HCT116 (cell line): ENCODE measurements at regions not wholly inside any gene's neighbourhood (a gene's known extent, or its start where the extent isn't known, plus 50 kb on each side); places are given as distances from the start of the nearest gene placed in this dataset.

ENCODE experiments used
- ATAC-seq: fragments of 200-7000 bp; cut with Tn5 transposase; 2 replicates; pipeline ENCODE4 v1.9.1; 2020; ENCODE audit warnings: mild to moderate bottlenecking, moderate library complexity
- BruUV-seq: library from RNA; stranded (reverse); fragments of 400-500 nt; replicated peaks from 2 replicates; lab custom pipeline; 2021; lab: Mats Ljungman, UMichigan
- CTCF ChIA-PET: fragments of 300-600 bp; sonication (Branson Sonifier 250); formaldehyde crosslinking; loops from one replicate; lab custom pipeline; 2021; ENCODE audit warnings: antibody characterized with exemption; lab: Charles Lee
- POLR2A ChIA-PET: fragments of 300-600, 350-600 bp; sonication (Branson Sonifier 250); formaldehyde crosslinking; loops from one replicate; lab custom pipeline; 2021; ENCODE audit warnings: antibody characterized with exemption; lab: Charles Lee
- RAD21 ChIA-PET, 2 experiments: fragments of 300-600 bp; sonication (Branson Sonifier 250); formaldehyde crosslinking; loops; one replicate each; lab custom pipeline; 2023; ENCODE audit warnings: low total read pairs in 2 of 2; ENCODE audit not compliant: uncharacterized antibody in 2 of 2, unreplicated experiment in 2 of 2, low non-redundant PET in 1 of 2; lab: Charles Lee
- DNase-seq: peaks from one replicate; pipeline ENCODE4 v3.0.0-alpha.2; 2010; ENCODE audit warnings: low read depth, low spot score
- H2AFZ ChIP-seq: fragments of 200-600 bp; shearing (Covaris generic), sonication (generic); 2 replicates; pipeline ENCODE4 v1.6.1; 2017; ENCODE audit warnings: low read depth, mixed run types, mixed read lengths, antibody characterized with exemption, low read length; ENCODE audit not compliant: poor library complexity, severe bottlenecking
- H3K27ac ChIP-seq: 2 replicates; pipeline ENCODE4 v1.5.1; 2012; ENCODE audit warnings: low read depth, low read length
- H3K27me3 ChIP-seq: fragments of 200-600 bp; sonication (generic); 2 replicates; pipeline ENCODE4 v1.6.1; 2016; ENCODE audit warnings: mixed run types, low read length, mixed read lengths; ENCODE audit not compliant: insufficient read depth
- H3K36me3 ChIP-seq, 2 experiments: fragments of 200-500 bp in 1 of 2; fragments of 200-600 bp in 1 of 2; sonication (Bioruptor generic) in 1 of 2; sonication (generic) in 1 of 2; 2 replicates each; pipeline versions ENCODE4 v1.5.1 to v1.6.1; 2014 to 2016; ENCODE audit warnings: low read length in 2 of 2, inconsistent platforms in 1 of 2, mixed read lengths in 1 of 2, mixed run types in 1 of 2; ENCODE audit not compliant: insufficient read depth in 2 of 2, control insufficient read depth in 1 of 2
- H3K4me1 ChIP-seq, 2 experiments: fragments of 200-600 bp in 1 of 2; sonication (generic) in 1 of 2; 2 replicates each; pipeline versions ENCODE4 v1.5.1 to v1.6.1; 2012 to 2017; ENCODE audit warnings: low read length in 2 of 2, inconsistent platforms in 1 of 2, mild to moderate bottlenecking in 1 of 2, mixed read lengths in 1 of 2, mixed run types in 1 of 2, moderate library complexity in 1 of 2; ENCODE audit not compliant: insufficient read depth in 2 of 2, control insufficient read depth in 1 of 2
- H3K4me2 ChIP-seq: fragments of 200-600 bp; sonication (generic); 2 replicates; pipeline ENCODE4 v1.6.1; 2017; ENCODE audit warnings: mixed run types, low read length, mixed read lengths
- H3K4me3 ChIP-seq, 2 experiments: fragments of 200-600 bp in 1 of 2; sonication (generic) in 1 of 2; replicated peaks in 1 of 2; 2 replicates each; pipeline ENCODE4 v1.5.1; 2011 to 2016; ENCODE audit warnings: low read length in 2 of 2, control low read depth in 1 of 2, low read depth in 1 of 2, mild to moderate bottlenecking in 1 of 2, mixed read lengths in 1 of 2, mixed run types in 1 of 2
- H3K79me2 ChIP-seq: fragments of 200-600 bp; sonication (generic); 2 replicates; pipeline ENCODE4 v1.6.1; 2017; ENCODE audit warnings: mild to moderate bottlenecking, mixed run types, low read length, moderate library complexity, mixed read lengths; ENCODE audit not compliant: insufficient read depth
- H3K9ac ChIP-seq: fragments of 200-600 bp; sonication (generic); 2 replicates; pipeline ENCODE4 v1.6.1; 2016; ENCODE audit warnings: low read length, mixed read lengths
- H3K9me2 ChIP-seq: fragments of 200-600 bp; sonication (generic), shearing (Covaris generic); 2 replicates; pipeline ENCODE4 v1.6.1; 2017; ENCODE audit warnings: mixed run types, mild to moderate bottlenecking, moderate library complexity; ENCODE audit not compliant: insufficient read depth
- H3K9me3 ChIP-seq, 2 experiments: fragments of 200-500 bp in 1 of 2; fragments of 200-600 bp in 1 of 2; sonication (Bioruptor generic) in 1 of 2; sonication (generic) in 1 of 2; 2 replicates each; pipeline ENCODE4 v1.6.1; 2014 to 2017; ENCODE audit warnings: low read length in 2 of 2, mixed read lengths in 2 of 2, inconsistent platforms in 1 of 2, low read depth in 1 of 2, mild to moderate bottlenecking in 1 of 2, mixed run types in 1 of 2, moderate library complexity in 1 of 2; ENCODE audit not compliant: control insufficient read depth in 1 of 2, insufficient read depth in 1 of 2
- H4K20me1 ChIP-seq: fragments of 200-600 bp; sonication (generic), shearing (Covaris generic); 2 replicates; pipeline ENCODE4 v1.6.1; 2017; ENCODE audit warnings: mixed run types, mild to moderate bottlenecking, moderate library complexity; ENCODE audit not compliant: insufficient read depth
- ELF1 ChIP-seq: IDR thresholded peaks from 2 replicates; pipeline ENCODE4 v1.6.1; 2012; ENCODE audit warnings: low read depth, borderline replicate concordance
- POLR2AphosphoS5 ChIP-seq: IDR thresholded peaks from 2 replicates; pipeline ENCODE4 v1.6.1; 2011; ENCODE audit warnings: mild to moderate bottlenecking, low read depth, low read length, moderate library complexity
- RAD21 ChIP-seq: IDR thresholded peaks from 2 replicates; pipeline ENCODE4 v1.6.1; 2012; ENCODE audit warnings: low read depth, mild to moderate bottlenecking
- SRF ChIP-seq: IDR thresholded peaks from 2 replicates; pipeline ENCODE4 v1.6.1; 2012; ENCODE audit warnings: low read depth
- YY1 ChIP-seq: IDR thresholded peaks from 2 replicates; pipeline ENCODE4 v1.6.1; 2011; ENCODE audit warnings: low read length, low read depth, moderate library complexity, mild to moderate bottlenecking; ENCODE audit not compliant: insufficient replicate concordance; ENCODE audit errors: extremely low read depth
- intact Hi-C: fragments of 100-400 bp; cut with micrococcal nuclease; formaldehyde crosslinking; loops from 2 replicates; pipeline ENCODE4 v1.10.0; 2022
- TF ChIP-seq, protein P1 (sequence below): IDR thresholded peaks from 2 replicates; pipeline ENCODE4 v1.6.1; 2012; ENCODE audit warnings: low read depth
- TF ChIP-seq, protein P2 (sequence below), 3 experiments: fragments of 200-600 bp in 1 of 3; sonication (generic) in 1 of 3; IDR thresholded peaks in 2 of 3; conservative IDR thresholded peaks in 1 of 3; 2 replicates each; pipeline ENCODE4 v1.5.1; 2012 to 2017; ENCODE audit warnings: low read depth in 2 of 3, low read length in 2 of 3, antibody characterized with exemption in 1 of 3, borderline replicate concordance in 1 of 3, control low read depth in 1 of 3, mild to moderate bottlenecking in 1 of 3, mixed read lengths in 1 of 3, mixed run types in 1 of 3, moderate library complexity in 1 of 3; ENCODE audit not compliant: insufficient read depth in 1 of 3

DNA sequence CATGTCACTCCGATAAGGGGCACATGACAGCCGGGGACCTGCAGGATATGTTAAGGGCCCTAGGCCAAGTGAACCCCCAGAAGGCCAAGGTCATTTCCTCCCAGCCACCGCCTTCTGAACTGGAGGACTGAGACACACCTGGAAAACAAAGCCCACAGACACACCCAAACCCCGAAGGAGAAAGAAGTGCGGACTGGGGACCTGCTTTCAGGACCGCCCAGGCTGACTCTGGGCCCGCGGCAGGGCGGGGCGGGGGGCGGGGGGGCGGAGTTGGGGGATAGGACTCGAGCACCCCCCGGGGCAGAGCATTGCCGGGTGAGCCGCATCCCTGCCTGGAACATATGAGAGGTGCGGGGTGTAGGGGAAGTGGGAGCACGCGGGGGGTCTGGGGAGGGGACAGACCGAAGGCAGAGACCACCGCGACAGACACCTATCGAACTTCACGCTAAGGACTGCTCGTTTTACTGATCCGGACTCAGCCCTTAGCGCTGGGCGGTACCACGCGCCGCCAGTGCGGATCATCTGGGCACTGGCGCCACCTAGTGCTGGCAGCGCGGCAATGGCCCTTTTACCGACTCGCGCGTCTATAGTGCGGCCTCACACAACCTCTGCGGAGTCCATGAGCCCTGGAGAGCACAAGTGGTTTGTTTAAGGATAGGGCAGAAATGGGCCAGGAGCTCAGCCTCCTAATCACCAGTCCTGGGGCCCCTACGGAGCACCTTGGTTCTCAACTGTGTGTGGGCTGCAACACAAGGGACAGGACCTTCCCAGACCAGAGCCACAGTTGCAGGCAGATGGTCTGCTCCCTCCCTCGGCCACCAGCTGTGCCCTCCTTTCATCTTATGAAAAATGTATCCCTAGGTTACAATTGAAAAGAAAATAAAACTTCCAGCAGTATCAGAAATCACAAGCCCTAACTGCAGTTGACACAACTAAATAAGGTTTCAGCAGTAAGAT lies 157.6 kb downstream of the HERPUD2 start:
- no TSS peak for BruUV-seq
- intact Hi-C loops, result loop anchor here (1.0 to 5.0 kb wide), 5 partner anchors 87 to 464 kb away; no protein-coding TSS in a partner anchor
- RAD21 ChIA-PET, result no interaction called here

More for the DNA sequence above, 157.6 kb downstream of the HERPUD2 start:
- no peak overlapping the region for H3K9ac ChIP-seq
- no peaks in the 10 kb centered on the region for H3K79me2 ChIP-seq
- H2AFZ ChIP-seq, result peak overlapping the region; percentile 93
- peaks cover 0 to 11% of the 10 kb centered on the region in 2 experiments; a peak in 1 of 4 replicates for H3K4me1 ChIP-seq
- ATAC-seq (peak; percentile 99), DNase-seq (peak; percentile 53)
- ChIA-PET POLR2A (no interaction called here), CTCF (interaction anchor here (0.8 to 1.5 kb wide), 4 partner anchors 17 to 102 kb away, joined by 3 read pairs; no protein-coding TSS in a partner anchor)
- H3K27ac ChIP-seq, result no peak overlapping the region
- peak overlapping the region; percentile 67 for H3K4me2 ChIP-seq
- H3K36me3 ChIP-seq, result no peaks in the 10 kb centered on the region
- peak overlapping the region; percentile 28 to 40 for H3K4me3 ChIP-seq
- no peaks in the 10 kb centered on the region for H3K9me3 ChIP-seq
- no peaks in the 10 kb centered on the region for H3K27me3 ChIP-seq
- no peaks in the 10 kb centered on the region for H4K20me1 ChIP-seq
- TF ChIP-seq, protein P1, sequence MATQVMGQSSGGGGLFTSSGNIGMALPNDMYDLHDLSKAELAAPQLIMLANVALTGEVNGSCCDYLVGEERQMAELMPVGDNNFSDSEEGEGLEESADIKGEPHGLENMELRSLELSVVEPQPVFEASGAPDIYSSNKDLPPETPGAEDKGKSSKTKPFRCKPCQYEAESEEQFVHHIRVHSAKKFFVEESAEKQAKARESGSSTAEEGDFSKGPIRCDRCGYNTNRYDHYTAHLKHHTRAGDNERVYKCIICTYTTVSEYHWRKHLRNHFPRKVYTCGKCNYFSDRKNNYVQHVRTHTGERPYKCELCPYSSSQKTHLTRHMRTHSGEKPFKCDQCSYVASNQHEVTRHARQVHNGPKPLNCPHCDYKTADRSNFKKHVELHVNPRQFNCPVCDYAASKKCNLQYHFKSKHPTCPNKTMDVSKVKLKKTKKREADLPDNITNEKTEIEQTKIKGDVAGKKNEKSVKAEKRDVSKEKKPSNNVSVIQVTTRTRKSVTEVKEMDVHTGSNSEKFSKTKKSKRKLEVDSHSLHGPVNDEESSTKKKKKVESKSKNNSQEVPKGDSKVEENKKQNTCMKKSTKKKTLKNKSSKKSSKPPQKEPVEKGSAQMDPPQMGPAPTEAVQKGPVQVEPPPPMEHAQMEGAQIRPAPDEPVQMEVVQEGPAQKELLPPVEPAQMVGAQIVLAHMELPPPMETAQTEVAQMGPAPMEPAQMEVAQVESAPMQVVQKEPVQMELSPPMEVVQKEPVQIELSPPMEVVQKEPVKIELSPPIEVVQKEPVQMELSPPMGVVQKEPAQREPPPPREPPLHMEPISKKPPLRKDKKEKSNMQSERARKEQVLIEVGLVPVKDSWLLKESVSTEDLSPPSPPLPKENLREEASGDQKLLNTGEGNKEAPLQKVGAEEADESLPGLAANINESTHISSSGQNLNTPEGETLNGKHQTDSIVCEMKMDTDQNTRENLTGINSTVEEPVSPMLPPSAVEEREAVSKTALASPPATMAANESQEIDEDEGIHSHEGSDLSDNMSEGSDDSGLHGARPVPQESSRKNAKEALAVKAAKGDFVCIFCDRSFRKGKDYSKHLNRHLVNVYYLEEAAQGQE, result no peak
- TF ChIP-seq RAD21, result peak; percentile 88
- no peak for TF ChIP-seq ELF1
- TF ChIP-seq POLR2AphosphoS5, result 0 out of 2 replicates have a peak, but pooled peaks have one; percentile 30
- TF ChIP-seq SRF, result no peak
- TF ChIP-seq, protein P2, sequence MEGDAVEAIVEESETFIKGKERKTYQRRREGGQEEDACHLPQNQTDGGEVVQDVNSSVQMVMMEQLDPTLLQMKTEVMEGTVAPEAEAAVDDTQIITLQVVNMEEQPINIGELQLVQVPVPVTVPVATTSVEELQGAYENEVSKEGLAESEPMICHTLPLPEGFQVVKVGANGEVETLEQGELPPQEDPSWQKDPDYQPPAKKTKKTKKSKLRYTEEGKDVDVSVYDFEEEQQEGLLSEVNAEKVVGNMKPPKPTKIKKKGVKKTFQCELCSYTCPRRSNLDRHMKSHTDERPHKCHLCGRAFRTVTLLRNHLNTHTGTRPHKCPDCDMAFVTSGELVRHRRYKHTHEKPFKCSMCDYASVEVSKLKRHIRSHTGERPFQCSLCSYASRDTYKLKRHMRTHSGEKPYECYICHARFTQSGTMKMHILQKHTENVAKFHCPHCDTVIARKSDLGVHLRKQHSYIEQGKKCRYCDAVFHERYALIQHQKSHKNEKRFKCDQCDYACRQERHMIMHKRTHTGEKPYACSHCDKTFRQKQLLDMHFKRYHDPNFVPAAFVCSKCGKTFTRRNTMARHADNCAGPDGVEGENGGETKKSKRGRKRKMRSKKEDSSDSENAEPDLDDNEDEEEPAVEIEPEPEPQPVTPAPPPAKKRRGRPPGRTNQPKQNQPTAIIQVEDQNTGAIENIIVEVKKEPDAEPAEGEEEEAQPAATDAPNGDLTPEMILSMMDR (IDR thresholded peaks at IDR 0.05 in 2 of 3, conservative IDR thresholded peaks at IDR 0.05 in 1 of 3; ENCODE audit: borderline replicate concordance in 1 of 3, insufficient read depth in 1 of 3, low read depth in 2 of 3, low read length in 2 of 3), result peak; percentile 78 to 92 (median 91)
- peak; percentile 50 for TF ChIP-seq YY1
- no peaks in the 10 kb centered on the region for H3K9me2 ChIP-seq
